Colonic mucosa (tissue), 4 donors: ENCODE measurements at regions not wholly inside any gene's neighbourhood (a gene's known extent, or its start where the extent isn't known, plus 50 kb on each side); places are given as distances from the start of the nearest gene placed in this dataset.

Experiments used
- DNase-seq: peaks from one replicate; pipeline ENCODE4 v3.0.0-alpha.2; 2020
- H3K27ac ChIP-seq: fragments of 200-600 bp; one replicate; pipeline ENCODE4 v1.8.0; 2021
- H3K27me3 ChIP-seq: fragments of 200-600 bp; one replicate; pipeline ENCODE4 v1.8.0; 2021
- H3K36me3 ChIP-seq: fragments of 200-600 bp; one replicate; pipeline ENCODE4 v1.8.0; 2021
- H3K4me1 ChIP-seq: fragments of 200-600 bp; one replicate; pipeline ENCODE4 v1.8.0; 2021; ENCODE audit warnings: mild to moderate bottlenecking
- H3K4me3 ChIP-seq: fragments of 200-600 bp; one replicate; pipeline ENCODE4 v1.8.0; 2021
- H3K9ac ChIP-seq, 2 donors: one replicate each; pipeline ENCODE4 v1.7.0; 2013; ENCODE audit warnings: control low read depth in 2 of 2, low read depth in 2 of 2, low read length in 2 of 2
- H3K9me3 ChIP-seq: fragments of 200-600 bp; one replicate; pipeline ENCODE4 v1.8.0; 2021
- intact Hi-C: fragments of 100-400 bp; cut with DNase I; formaldehyde crosslinking; loops from one replicate; pipeline ENCODE4 v1.14.1; 2022
- TF ChIP-seq, protein P1 (sequence below): fragments of 200-600 bp; IDR thresholded peaks from one replicate; pipeline ENCODE4 v1.8.0; 2022; ENCODE audit warnings: antibody characterized with exemption, mild to moderate bottlenecking
- donor health status: healthy.
- donor health status: DM: no; HTN: no; CAD: no.
- donor health status: DM: no; HTN: no; CAD: no.

GRCh38 chr1:189158155-189158554, 1319.5 kb downstream of the BRINP3 start:
- H3K27me3 ChIP-seq = no peaks in the 10 kb centered on the region
- TF ChIP-seq, protein P1, sequence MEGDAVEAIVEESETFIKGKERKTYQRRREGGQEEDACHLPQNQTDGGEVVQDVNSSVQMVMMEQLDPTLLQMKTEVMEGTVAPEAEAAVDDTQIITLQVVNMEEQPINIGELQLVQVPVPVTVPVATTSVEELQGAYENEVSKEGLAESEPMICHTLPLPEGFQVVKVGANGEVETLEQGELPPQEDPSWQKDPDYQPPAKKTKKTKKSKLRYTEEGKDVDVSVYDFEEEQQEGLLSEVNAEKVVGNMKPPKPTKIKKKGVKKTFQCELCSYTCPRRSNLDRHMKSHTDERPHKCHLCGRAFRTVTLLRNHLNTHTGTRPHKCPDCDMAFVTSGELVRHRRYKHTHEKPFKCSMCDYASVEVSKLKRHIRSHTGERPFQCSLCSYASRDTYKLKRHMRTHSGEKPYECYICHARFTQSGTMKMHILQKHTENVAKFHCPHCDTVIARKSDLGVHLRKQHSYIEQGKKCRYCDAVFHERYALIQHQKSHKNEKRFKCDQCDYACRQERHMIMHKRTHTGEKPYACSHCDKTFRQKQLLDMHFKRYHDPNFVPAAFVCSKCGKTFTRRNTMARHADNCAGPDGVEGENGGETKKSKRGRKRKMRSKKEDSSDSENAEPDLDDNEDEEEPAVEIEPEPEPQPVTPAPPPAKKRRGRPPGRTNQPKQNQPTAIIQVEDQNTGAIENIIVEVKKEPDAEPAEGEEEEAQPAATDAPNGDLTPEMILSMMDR = no peak
- intact Hi-C loops = no loop called here
- H3K4me1 ChIP-seq = no peaks in the 10 kb centered on the region
- no peak overlapping the region for H3K27ac ChIP-seq
- H3K9ac ChIP-seq = no peak overlapping the region
- DNase-seq = no peak
- no peak overlapping the region for H3K4me3 ChIP-seq
- H3K36me3 ChIP-seq = no peaks in the 10 kb centered on the region
- H3K9me3 ChIP-seq = no peaks in the 10 kb centered on the region

- TF ChIP-seq, protein P1 = no peak
- intact Hi-C loops = no loop called here
Observed at GRCh38 chr1:189175889-189176288, 1301.8 kb downstream of the BRINP3 start.

GRCh38 chr1:189180057-189180456, 1297.6 kb downstream of the BRINP3 start:
- Histone ChIP-seq H3K36me3 (no peaks in the 10 kb centered on the region), H3K4me1 (no peaks in the 10 kb centered on the region), H3K4me3 (no peak overlapping the region), H3K27me3 (no peaks in the 10 kb centered on the region), H3K9ac (no peak overlapping the region), H3K9me3 (no peaks in the 10 kb centered on the region), H3K27ac (no peak overlapping the region)
- intact Hi-C loops = no loop called here
- TF ChIP-seq, protein P1 = no peak
- DNase-seq = no peak

More at GRCh38 chr1:189175889-189176288, 1301.8 kb downstream of the BRINP3 start:
- Histone ChIP-seq H3K27me3 (no peaks in the 10 kb centered on the region), H3K36me3 (no peaks in the 10 kb centered on the region), H3K4me1 (no peaks in the 10 kb centered on the region), H3K27ac (no peak overlapping the region), H3K4me3 (no peak overlapping the region), H3K9me3 (no peaks in the 10 kb centered on the region), H3K9ac (no peak overlapping the region)
- DNase-seq = no peak

GRCh38 chr1:189185097-189185496, 1292.6 kb downstream of the BRINP3 start:
- no peaks in the 10 kb centered on the region for H3K36me3 ChIP-seq
- intact Hi-C loops = no loop called here
- no peak overlapping the region for H3K4me3 ChIP-seq
- H3K9ac ChIP-seq = no peak overlapping the region
- TF ChIP-seq, protein P1 = no peak
- no peak overlapping the region for H3K27ac ChIP-seq
- no peaks in the 10 kb centered on the region for H3K27me3 ChIP-seq
- no peaks in the 10 kb centered on the region for H3K4me1 ChIP-seq
- H3K9me3 ChIP-seq = no peaks in the 10 kb centered on the region
- no peak for DNase-seq

GRCh38 chr1:189192741-189193520, 1284.7 kb downstream of the BRINP3 start:
- no peak overlapping the region for H3K4me3 ChIP-seq
- DNase-seq = no peak
- TF ChIP-seq, protein P1 = no peak
- no peak overlapping the region for H3K9ac ChIP-seq
- no peaks in the 10 kb centered on the region for H3K36me3 ChIP-seq
- no peaks in the 10 kb centered on the region for H3K4me1 ChIP-seq
- H3K27ac ChIP-seq = no peak overlapping the region
- no peaks in the 10 kb centered on the region for H3K27me3 ChIP-seq
- no peaks in the 10 kb centered on the region for H3K9me3 ChIP-seq
- intact Hi-C loops = no loop called here
